ENCODE measurements at regions not wholly inside any gene's neighbourhood (a gene's known extent, or its start where the extent isn't known, plus 50 kb on each side); places are given as distances from the start of the nearest gene placed in this dataset.

DNA sequence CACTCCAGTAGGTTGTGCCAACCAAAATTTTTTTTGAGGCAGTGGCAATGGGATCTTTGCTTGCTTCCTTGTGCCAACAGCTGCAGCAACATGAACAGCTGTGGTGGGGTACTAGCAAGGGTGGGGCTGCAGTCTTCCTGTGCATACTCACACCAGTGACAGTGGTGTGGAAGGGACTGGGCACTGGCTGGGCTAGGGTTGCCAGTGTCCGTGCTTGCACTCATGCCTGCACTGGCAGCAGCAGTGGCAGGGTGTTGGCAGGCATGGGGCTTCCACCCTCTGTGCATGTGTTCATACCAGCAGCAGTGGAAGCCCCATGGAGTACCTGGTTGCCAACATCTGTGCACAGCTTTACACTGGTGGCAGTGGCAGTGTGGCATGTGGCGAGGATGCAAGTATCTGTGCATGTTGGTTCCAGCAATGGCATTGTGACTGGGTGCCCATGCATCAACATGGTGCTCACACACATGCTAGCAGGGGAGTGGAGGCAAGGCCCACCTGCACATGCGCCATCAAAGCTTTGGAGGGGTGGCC lies 1312.6 kb downstream of the PCDH18 start:
- TF ChIP-seq EZH2 (IDR thresholded peaks at IDR 0.05; ENCODE audit: low read length, missing control alignments) = no peak
- TF ChIP-seq, protein P1, sequence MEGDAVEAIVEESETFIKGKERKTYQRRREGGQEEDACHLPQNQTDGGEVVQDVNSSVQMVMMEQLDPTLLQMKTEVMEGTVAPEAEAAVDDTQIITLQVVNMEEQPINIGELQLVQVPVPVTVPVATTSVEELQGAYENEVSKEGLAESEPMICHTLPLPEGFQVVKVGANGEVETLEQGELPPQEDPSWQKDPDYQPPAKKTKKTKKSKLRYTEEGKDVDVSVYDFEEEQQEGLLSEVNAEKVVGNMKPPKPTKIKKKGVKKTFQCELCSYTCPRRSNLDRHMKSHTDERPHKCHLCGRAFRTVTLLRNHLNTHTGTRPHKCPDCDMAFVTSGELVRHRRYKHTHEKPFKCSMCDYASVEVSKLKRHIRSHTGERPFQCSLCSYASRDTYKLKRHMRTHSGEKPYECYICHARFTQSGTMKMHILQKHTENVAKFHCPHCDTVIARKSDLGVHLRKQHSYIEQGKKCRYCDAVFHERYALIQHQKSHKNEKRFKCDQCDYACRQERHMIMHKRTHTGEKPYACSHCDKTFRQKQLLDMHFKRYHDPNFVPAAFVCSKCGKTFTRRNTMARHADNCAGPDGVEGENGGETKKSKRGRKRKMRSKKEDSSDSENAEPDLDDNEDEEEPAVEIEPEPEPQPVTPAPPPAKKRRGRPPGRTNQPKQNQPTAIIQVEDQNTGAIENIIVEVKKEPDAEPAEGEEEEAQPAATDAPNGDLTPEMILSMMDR (conservative IDR thresholded peaks at IDR 0.05 in 1 of 2, IDR thresholded peaks at IDR 0.05 in 1 of 2; ENCODE audit: low read depth in 1 of 2, low read length in 2 of 2) = no peak

DNA sequence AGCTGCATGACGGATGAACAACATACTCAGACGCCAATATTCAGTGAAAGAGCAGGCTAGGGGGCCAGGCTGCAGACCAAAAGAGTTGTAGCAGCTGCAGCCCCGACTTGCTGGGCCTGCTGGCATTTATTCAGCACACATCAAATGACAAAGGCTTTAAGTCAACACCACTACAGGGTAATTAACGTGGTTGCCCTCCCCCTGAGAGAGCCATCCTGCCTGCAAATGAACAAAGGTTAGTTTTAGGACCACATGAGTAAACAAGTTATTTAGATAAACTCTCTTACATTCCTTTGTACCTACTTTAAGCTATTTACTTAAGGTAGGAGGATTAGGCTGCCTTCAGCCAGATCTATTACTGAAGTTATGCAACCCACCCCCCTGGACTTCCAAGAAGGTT lies 1329.1 kb downstream of the PCDH18 start:
- Histone ChIP-seq H4K20me1 (ENCODE audit: control insufficient read depth, extremely low read depth, insufficient read depth, low read length) (no peaks in the 10 kb centered on the region), H3K4me2 (ENCODE audit: extremely low read depth, insufficient read depth, low read length) (no peak overlapping the region), H3K36me3 (ENCODE audit: control insufficient read depth, insufficient read depth, low read length) (no peaks in the 10 kb centered on the region), H3K79me2 (ENCODE audit: control insufficient read depth, insufficient read depth, low read length) (no peaks in the 10 kb centered on the region), H3K4me1 (ENCODE audit: control insufficient read depth, extremely low read depth, insufficient read depth, low read length) (no peaks in the 10 kb centered on the region), H3K9me3 (ENCODE audit: control insufficient read depth, insufficient read depth, low read depth, low read length) (no peaks in the 10 kb centered on the region), H3K27me3 (ENCODE audit: control insufficient read depth, insufficient read depth, low read length) (no peaks in the 10 kb centered on the region), H2AFZ (ENCODE audit: low read length) (no peak overlapping the region), H3K4me3 (replicated peaks in 1 of 4; ENCODE audit: control extremely low read depth in 1 of 4, insufficient read depth in 1 of 4, low read depth in 3 of 4, low read length in 4 of 4) (no peak overlapping the region), H3K27ac (ENCODE audit: insufficient read depth, low read length) (no peak overlapping the region), H3K9ac (ENCODE audit: insufficient read depth, low read length) (no peak overlapping the region)
- no peak for DNase-seq (ENCODE audit: low read depth in 2 of 2)
- TF ChIP-seq, protein P1 (conservative IDR thresholded peaks at IDR 0.05 in 1 of 2, IDR thresholded peaks at IDR 0.05 in 1 of 2; ENCODE audit: low read depth in 1 of 2, low read length in 2 of 2) = no peak
- TF ChIP-seq EZH2 (IDR thresholded peaks at IDR 0.05; ENCODE audit: low read length, missing control alignments) = no peak

More for the DNA sequence above, 1312.6 kb downstream of the PCDH18 start:
- no peaks in the 10 kb centered on the region for H4K20me1 ChIP-seq (ENCODE audit: control insufficient read depth, extremely low read depth, insufficient read depth, low read length)
- no peaks in the 10 kb centered on the region for H3K79me2 ChIP-seq (ENCODE audit: control insufficient read depth, insufficient read depth, low read length)
- no peaks in the 10 kb centered on the region for H3K9me3 ChIP-seq (ENCODE audit: control insufficient read depth, insufficient read depth, low read depth, low read length)
- no peak overlapping the region for H2AFZ ChIP-seq (ENCODE audit: low read length)
- H3K4me3 ChIP-seq (replicated peaks in 1 of 4; ENCODE audit: control extremely low read depth in 1 of 4, insufficient read depth in 1 of 4, low read depth in 3 of 4, low read length in 4 of 4) = no peak overlapping the region
- H3K4me1 ChIP-seq (ENCODE audit: control insufficient read depth, extremely low read depth, insufficient read depth, low read length) = no peaks in the 10 kb centered on the region
- no peak for DNase-seq (ENCODE audit: low read depth in 2 of 2)
- no peaks in the 10 kb centered on the region for H3K36me3 ChIP-seq (ENCODE audit: control insufficient read depth, insufficient read depth, low read length)
- no peak overlapping the region for H3K27ac ChIP-seq (ENCODE audit: insufficient read depth, low read length)
- H3K4me2 ChIP-seq (ENCODE audit: extremely low read depth, insufficient read depth, low read length) = no peak overlapping the region
- no peak overlapping the region for H3K9ac ChIP-seq (ENCODE audit: insufficient read depth, low read length)
- H3K27me3 ChIP-seq (ENCODE audit: control insufficient read depth, insufficient read depth, low read length) = no peaks in the 10 kb centered on the region

DNA sequence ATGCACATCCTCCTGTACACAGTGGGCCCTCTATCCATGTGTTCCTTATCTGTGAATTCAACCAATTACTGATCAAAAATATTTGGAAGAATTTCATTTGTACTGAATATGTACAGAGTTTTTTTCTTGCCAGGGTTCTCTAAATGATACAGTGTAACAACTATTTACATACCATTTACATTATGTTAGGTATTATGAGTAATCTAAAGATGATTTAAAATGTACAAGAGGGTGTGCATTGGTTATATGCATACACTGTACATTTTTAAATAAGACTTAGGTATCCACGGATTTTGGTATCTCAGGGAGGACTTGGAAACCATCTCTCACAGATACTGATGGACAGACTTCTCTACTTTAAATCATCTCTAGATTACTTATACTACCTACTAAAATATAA lies 1333.9 kb downstream of the PCDH18 start:
- H3K79me2 ChIP-seq (ENCODE audit: control insufficient read depth, insufficient read depth, low read length) = no peaks in the 10 kb centered on the region

More for the DNA sequence above, 1333.9 kb downstream of the PCDH18 start:
- TF ChIP-seq, protein P1 (conservative IDR thresholded peaks at IDR 0.05 in 1 of 2, IDR thresholded peaks at IDR 0.05 in 1 of 2; ENCODE audit: low read depth in 1 of 2, low read length in 2 of 2) = no peak
- TF ChIP-seq EZH2 (IDR thresholded peaks at IDR 0.05; ENCODE audit: low read length, missing control alignments) = no peak
- DNase-seq (ENCODE audit: low read depth in 2 of 2) = no peak
- Histone ChIP-seq H3K4me2 (ENCODE audit: extremely low read depth, insufficient read depth, low read length) (no peak overlapping the region), H3K9ac (ENCODE audit: insufficient read depth, low read length) (no peak overlapping the region), H3K4me3 (replicated peaks in 1 of 4; ENCODE audit: control extremely low read depth in 1 of 4, insufficient read depth in 1 of 4, low read depth in 3 of 4, low read length in 4 of 4) (no peak overlapping the region), H3K27me3 (ENCODE audit: control insufficient read depth, insufficient read depth, low read length) (no peaks in the 10 kb centered on the region), H3K36me3 (ENCODE audit: control insufficient read depth, insufficient read depth, low read length) (no peaks in the 10 kb centered on the region), H3K9me3 (ENCODE audit: control insufficient read depth, insufficient read depth, low read depth, low read length) (no peaks in the 10 kb centered on the region), H4K20me1 (ENCODE audit: control insufficient read depth, extremely low read depth, insufficient read depth, low read length) (no peaks in the 10 kb centered on the region), H2AFZ (ENCODE audit: low read length) (no peak overlapping the region), H3K27ac (ENCODE audit: insufficient read depth, low read length) (no peak overlapping the region), H3K4me1 (ENCODE audit: control insufficient read depth, extremely low read depth, insufficient read depth, low read length) (no peaks in the 10 kb centered on the region)

All from fibroblast of lung (primary cell).